IMR-90 (cell line): ENCODE measurements at regions not wholly inside any gene's neighbourhood (a gene's known extent, or its start where the extent isn't known, plus 50 kb on each side); places are given as distances from the start of the nearest gene placed in this dataset.
A peak's percentile ranks its signal among the peaks of the same experiment; 100 is the strongest.

ENCODE experiments used
- ATAC-seq: fragments of 200-7000 bp; cut with Tn5 transposase; 2 replicates; pipeline ENCODE4 v1.9.1; 2020; ENCODE audit warnings: low read depth, mild to moderate bottlenecking, moderate library complexity
- BruUV-seq: library from RNA; stranded (reverse); fragments of 400-500 nt; replicated peaks from 2 replicates; lab custom pipeline; 2021; lab: Mats Ljungman, UMichigan
- CTCF ChIA-PET: fragments of 300-600 bp; formaldehyde crosslinking; extraction: SDS; loops from one replicate; lab custom pipeline; 2021; ENCODE audit warnings: antibody characterized with exemption; lab: Yijun Ruan, JAX
- POLR2A ChIA-PET: fragments of 300-600 bp; sonication (Branson Sonifier 250); formaldehyde crosslinking; loops from one replicate; lab custom pipeline; 2022; ENCODE audit warnings: antibody characterized with exemption; ENCODE audit not compliant: unreplicated experiment; lab: Charles Lee
- DNase-seq: peaks from one replicate; pipeline ENCODE4 v3.0.0; 2013
- H2AFZ ChIP-seq: replicated peaks from 2 replicates; pipeline ENCODE3; 2013; ENCODE audit warnings: low read length, mild to moderate bottlenecking; ENCODE audit not compliant: poor library complexity
- H2AK5ac ChIP-seq: 2 replicates; pipeline ENCODE4 v1.6.1; 2013; ENCODE audit warnings: low read depth, low read length, inconsistent platforms
- H2AK9ac ChIP-seq: replicated peaks from 2 replicates; pipeline ENCODE3; 2013; ENCODE audit warnings: mild to moderate bottlenecking, low read depth, low read length, moderate library complexity; ENCODE audit not compliant: poor library complexity
- H2BK120ac ChIP-seq: 2 replicates; pipeline ENCODE4 v1.6.1; 2013; ENCODE audit warnings: low read depth, low read length, inconsistent platforms
- H2BK15ac ChIP-seq: 3 replicates; pipeline ENCODE4 v1.6.1; 2013; ENCODE audit warnings: low read depth, low read length, inconsistent platforms
- H2BK20ac ChIP-seq: 2 replicates; pipeline ENCODE4 v1.6.1; 2013; ENCODE audit warnings: low read depth, mild to moderate bottlenecking, inconsistent platforms, low read length, moderate library complexity
- H2BK5ac ChIP-seq: 2 replicates; pipeline ENCODE4 v1.6.1; 2013; ENCODE audit warnings: mild to moderate bottlenecking, low read depth, low read length, inconsistent platforms; ENCODE audit not compliant: poor library complexity, severe bottlenecking
- H3K14ac ChIP-seq: replicated peaks from 2 replicates; pipeline ENCODE4 v1.6.1; 2013; ENCODE audit warnings: low read depth, low read length, inconsistent platforms
- H3K18ac ChIP-seq: 2 replicates; pipeline ENCODE4 v1.6.1; 2013; ENCODE audit warnings: low read depth, low read length, control low read depth
- H3K23ac ChIP-seq: 2 replicates; pipeline ENCODE4 v1.6.1; 2013; ENCODE audit warnings: low read depth, low read length, inconsistent platforms
- H3K27ac ChIP-seq: 2 replicates; pipeline ENCODE4 v1.5.1; 2013; ENCODE audit warnings: mild to moderate bottlenecking, control low read depth, low read length; ENCODE audit not compliant: insufficient read depth
- H3K27me3 ChIP-seq: 2 replicates; pipeline ENCODE4 v1.6.1; 2013; ENCODE audit warnings: low read length; ENCODE audit not compliant: control insufficient read depth, insufficient read depth
- H3K36me3 ChIP-seq: 2 replicates; pipeline ENCODE4 v1.6.1; 2013; ENCODE audit warnings: low read length, mixed read lengths; ENCODE audit not compliant: control insufficient read depth, insufficient read depth
- H3K4ac ChIP-seq: 2 replicates; pipeline ENCODE4 v1.6.1; 2013; ENCODE audit warnings: low read depth, low read length, inconsistent platforms
- H3K4me1 ChIP-seq: 2 replicates; pipeline ENCODE4 v1.6.1; 2013; ENCODE audit warnings: low read length, mixed read lengths; ENCODE audit not compliant: control insufficient read depth, insufficient read depth
- H3K4me2 ChIP-seq: 2 replicates; pipeline ENCODE4 v1.6.1; 2013; ENCODE audit warnings: low read depth, mild to moderate bottlenecking, control low read depth, low read length, moderate library complexity
- H3K4me3 ChIP-seq: 2 replicates; pipeline ENCODE4 v1.5.1; 2013; ENCODE audit warnings: low read depth, mild to moderate bottlenecking, control low read depth, low read length, moderate library complexity; ENCODE audit not compliant: insufficient read depth
- H3K56ac ChIP-seq: 2 replicates; pipeline ENCODE4 v1.6.1; 2013; ENCODE audit warnings: low read length, inconsistent platforms; ENCODE audit not compliant: insufficient read depth; ENCODE audit errors: extremely low read depth
- H3K79me1 ChIP-seq, 2 experiments: 2 replicates each; pipeline ENCODE4 v1.6.1; 2013; ENCODE audit warnings: low read length in 2 of 2, inconsistent platforms in 1 of 2, low read depth in 1 of 2
- H3K9ac ChIP-seq: 2 replicates; pipeline ENCODE4 v1.6.1; 2013; ENCODE audit warnings: low read depth, low read length, control low read depth
- H3K9me1 ChIP-seq: 2 replicates; pipeline ENCODE4 v1.6.1; 2013; ENCODE audit warnings: low read length, inconsistent platforms; ENCODE audit not compliant: insufficient read depth
- H3K9me3 ChIP-seq: 2 replicates; pipeline ENCODE4 v1.6.1; 2013; ENCODE audit warnings: low read length; ENCODE audit not compliant: control insufficient read depth, insufficient read depth
- H4K20me1 ChIP-seq: 2 replicates; pipeline ENCODE4 v1.6.1; 2013; ENCODE audit warnings: low read length, inconsistent platforms; ENCODE audit not compliant: insufficient read depth
- H4K5ac ChIP-seq: 2 replicates; pipeline ENCODE4 v1.6.1; 2013; ENCODE audit warnings: mild to moderate bottlenecking, low read depth, low read length, control low read depth
- H4K8ac ChIP-seq, 2 experiments: 2 replicates each; pipeline ENCODE4 v1.6.1; 2013; ENCODE audit warnings: low read depth in 2 of 2, low read length in 2 of 2, control low read depth in 1 of 2, inconsistent platforms in 1 of 2
- H4K91ac ChIP-seq: 2 replicates; pipeline ENCODE4 v1.6.1; 2013; ENCODE audit warnings: low read depth, low read length, inconsistent platforms; ENCODE audit not compliant: insufficient read depth
- BHLHE40 ChIP-seq: fragments of 150-350 bp; IDR thresholded peaks from 2 replicates; pipeline ENCODE4 v1.6.1; 2016; ENCODE audit warnings: mild to moderate bottlenecking, low read depth, low read length
- MAFK ChIP-seq: IDR thresholded peaks from 2 replicates; pipeline ENCODE4 v1.6.1; 2012; ENCODE audit warnings: low read depth, low read length, improper control_type of control experiment
- WGBS, 2 experiments: methylation state at CpG; one replicate each; pipeline versions ENCODE4 v1.1.5 to v1.1.7; 2013; ENCODE audit warnings: missing lambda C conversion rate in 2 of 2; ENCODE audit not compliant: insufficient read length in 1 of 2; ENCODE audit errors: extremely low coverage in 2 of 2; 5-methylcytosine and 5-hydroxymethylcytosine counted together
- dilution Hi-C: fragments of 300-500 bp; cut with HindIII; formaldehyde crosslinking; loops from one replicate; pipeline ENCODE4 v1.14.3; 2018; ENCODE audit warnings: low sequenced_read_pairs; ENCODE audit not compliant: unreplicated experiment
- in situ Hi-C: fragments of 300-500 bp; cut with MboI; formaldehyde crosslinking; loops from 3 replicates; pipeline ENCODE4 v1.14.3; 2019; ENCODE audit warnings: low sequenced_read_pairs, inconsistent platforms, mixed read lengths
- intact Hi-C: fragments of 100-400 bp; cut with micrococcal nuclease; formaldehyde crosslinking; loops from 2 replicates; pipeline ENCODE4 v1.10.0; 2022
- TF ChIP-seq, protein P1 (sequence below): fragments of 150-350 bp; IDR thresholded peaks from 2 replicates; pipeline ENCODE4 v1.6.1; 2016; ENCODE audit warnings: low read depth, mild to moderate bottlenecking, low read length, moderate library complexity, borderline replicate concordance

DNA sequence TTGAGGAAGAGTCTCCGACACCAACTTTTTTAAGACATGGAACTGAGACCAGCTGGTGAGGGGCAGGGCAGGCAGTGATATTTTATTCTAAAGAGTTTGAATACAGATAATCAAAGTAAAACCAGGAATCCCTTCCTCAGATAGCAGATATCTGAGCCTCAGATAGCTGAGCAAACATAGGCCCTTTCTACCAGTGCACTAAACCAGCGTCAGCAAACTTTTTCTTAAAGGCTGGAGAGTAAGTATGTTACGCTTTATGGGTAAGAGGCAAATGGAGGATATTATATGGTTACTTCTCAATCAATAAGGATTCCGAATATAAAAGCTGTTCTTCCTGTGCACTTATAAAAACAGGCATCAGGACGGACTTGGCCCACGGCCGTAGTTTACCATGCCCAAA is 73.9 kb downstream of the WNT5A start:
- no TSS peak for BruUV-seq
- no peak overlapping the region for H2BK15ac ChIP-seq
- no peak overlapping the region for H3K14ac ChIP-seq
- no peaks in the 10 kb centered on the region for H4K20me1 ChIP-seq
- H3K4ac ChIP-seq = no peak overlapping the region
- ChIA-PET POLR2A (no interaction called here), CTCF (no interaction called here)
- H2BK20ac ChIP-seq = 0 out of 2 replicates have a peak overlapping the region, but pooled peaks have one; percentile 5
- ATAC-seq = no peak
- H3K4me2 ChIP-seq = no peak overlapping the region
- no peak overlapping the region for H3K23ac ChIP-seq
- no peak overlapping the region for H4K8ac ChIP-seq
- H3K9me1 ChIP-seq = peaks cover 5% of the 10 kb centered on the region
- H2AK5ac ChIP-seq = no peak overlapping the region
- intact Hi-C loops = no loop called here
- in situ Hi-C loops = no loop called here
- H2AK9ac ChIP-seq = no peak overlapping the region
- peaks cover 10% of the 10 kb centered on the region; the same call in 1 of the 2 replicates for H3K4me1 ChIP-seq
- H3K4me3 ChIP-seq = no peak overlapping the region
- H2BK5ac ChIP-seq = no peak overlapping the region
- no peak overlapping the region for H2BK120ac ChIP-seq
- no peaks in the 10 kb centered on the region for H3K36me3 ChIP-seq
- no CpG with 5 or more reads among the region's 7 CpGs for WGBS, 2 experiments
- H3K79me1 ChIP-seq = no peaks in the 10 kb centered on the region
- H2AFZ ChIP-seq = no peak overlapping the region
- H4K5ac ChIP-seq = no peak overlapping the region
- dilution Hi-C loops = no loop called here
- DNase-seq = no peak
- no peak overlapping the region for H3K18ac ChIP-seq
- H3K27me3 ChIP-seq = no peaks in the 10 kb centered on the region
- no peak overlapping the region for H3K27ac ChIP-seq
- H3K9ac ChIP-seq = no peak overlapping the region
- no peak overlapping the region for H4K91ac ChIP-seq
- TF ChIP-seq BHLHE40 = no peak
- TF ChIP-seq, protein P1, sequence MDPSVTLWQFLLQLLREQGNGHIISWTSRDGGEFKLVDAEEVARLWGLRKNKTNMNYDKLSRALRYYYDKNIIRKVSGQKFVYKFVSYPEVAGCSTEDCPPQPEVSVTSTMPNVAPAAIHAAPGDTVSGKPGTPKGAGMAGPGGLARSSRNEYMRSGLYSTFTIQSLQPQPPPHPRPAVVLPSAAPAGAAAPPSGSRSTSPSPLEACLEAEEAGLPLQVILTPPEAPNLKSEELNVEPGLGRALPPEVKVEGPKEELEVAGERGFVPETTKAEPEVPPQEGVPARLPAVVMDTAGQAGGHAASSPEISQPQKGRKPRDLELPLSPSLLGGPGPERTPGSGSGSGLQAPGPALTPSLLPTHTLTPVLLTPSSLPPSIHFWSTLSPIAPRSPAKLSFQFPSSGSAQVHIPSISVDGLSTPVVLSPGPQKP = no peak
- TF ChIP-seq MAFK = no peak
- H3K9me3 ChIP-seq = no peaks in the 10 kb centered on the region
- no peak overlapping the region for H3K56ac ChIP-seq
